ENCODE measurements at regions not wholly inside any gene's neighbourhood (a gene's known extent, or its start where the extent isn't known, plus 50 kb on each side); places are given as distances from the start of the nearest gene placed in this dataset.

DNA sequence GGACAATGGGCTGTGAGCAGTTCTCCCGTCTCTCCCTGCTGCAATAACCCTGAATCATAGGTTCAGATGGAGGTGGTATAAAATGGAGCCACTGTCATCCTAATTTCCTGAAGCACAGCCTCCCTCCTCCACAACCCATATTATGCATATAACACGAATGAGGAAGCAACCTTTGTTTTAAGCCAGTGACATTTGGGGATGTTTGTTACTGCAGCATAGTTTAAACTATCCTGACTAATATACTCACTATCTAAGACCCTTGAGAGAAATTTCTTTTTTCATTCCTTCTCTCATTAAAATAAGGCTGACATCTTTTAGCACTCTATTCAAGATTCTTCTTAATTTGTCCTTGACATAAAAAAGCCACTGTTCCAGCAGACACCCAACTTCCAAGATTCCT lies 413.4 kb downstream of the SOX9 start:
- no peak for DNase-seq

DNA sequence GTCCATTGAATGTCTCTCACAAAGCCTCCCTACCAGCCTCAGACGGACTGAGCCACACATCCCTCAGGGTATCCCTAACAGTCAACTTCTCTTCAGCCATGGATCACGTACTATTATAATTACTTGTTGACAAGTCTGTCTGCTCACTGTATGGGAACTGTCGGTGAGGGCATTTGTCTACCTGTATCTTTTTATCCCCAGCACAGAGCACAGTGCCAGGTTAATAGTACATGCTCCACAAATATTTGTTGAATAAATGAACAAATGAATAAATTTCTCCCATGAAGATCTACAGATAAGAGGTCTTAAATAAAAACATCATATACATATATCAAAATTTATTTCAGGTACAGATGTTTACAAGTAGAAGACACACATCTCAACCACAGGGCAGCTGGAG lies 414.0 kb downstream of the SOX9 start:
- DNase-seq = no peak

DNA sequence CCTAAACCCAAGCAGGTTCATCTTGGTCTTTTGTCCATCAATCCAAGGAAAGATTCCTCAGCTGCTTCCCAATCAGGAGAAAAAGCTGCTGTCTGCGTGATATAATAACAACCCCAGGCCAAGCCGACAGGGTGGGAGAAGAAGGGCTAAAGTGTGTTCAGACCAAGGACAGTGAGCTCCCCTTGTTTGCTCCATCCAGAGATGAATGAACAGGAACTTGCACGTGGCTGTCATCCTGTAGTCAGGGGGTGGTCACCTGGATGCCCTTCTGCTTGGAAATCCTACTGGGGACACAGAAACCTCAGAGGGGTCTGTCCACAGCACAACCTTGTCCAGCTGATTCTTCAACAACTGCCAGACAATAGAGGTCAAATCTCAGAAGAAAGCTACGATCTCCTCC lies 414.5 kb downstream of the SOX9 start:
- DNase-seq = no peak

DNA sequence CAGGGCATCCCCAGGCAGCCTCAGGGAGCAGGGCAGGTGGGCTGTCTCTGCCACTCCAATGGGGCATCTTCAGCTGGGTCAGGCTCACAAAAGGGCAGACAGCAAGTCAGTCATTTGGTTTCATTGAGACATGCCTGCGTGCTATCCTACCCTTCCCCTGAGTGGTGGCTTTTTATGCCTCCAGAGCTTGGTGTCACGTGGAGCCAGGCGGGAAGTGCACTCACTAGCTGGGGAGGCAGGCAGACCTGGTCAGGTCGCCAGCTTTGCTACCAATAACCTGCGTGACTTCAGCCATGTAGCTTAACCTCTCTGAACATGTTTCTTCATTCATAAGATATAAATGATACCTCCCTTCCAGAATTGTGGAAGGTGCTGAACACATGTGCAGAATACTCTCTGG lies 415.0 kb downstream of the SOX9 start:
- DNase-seq = no peak

DNA sequence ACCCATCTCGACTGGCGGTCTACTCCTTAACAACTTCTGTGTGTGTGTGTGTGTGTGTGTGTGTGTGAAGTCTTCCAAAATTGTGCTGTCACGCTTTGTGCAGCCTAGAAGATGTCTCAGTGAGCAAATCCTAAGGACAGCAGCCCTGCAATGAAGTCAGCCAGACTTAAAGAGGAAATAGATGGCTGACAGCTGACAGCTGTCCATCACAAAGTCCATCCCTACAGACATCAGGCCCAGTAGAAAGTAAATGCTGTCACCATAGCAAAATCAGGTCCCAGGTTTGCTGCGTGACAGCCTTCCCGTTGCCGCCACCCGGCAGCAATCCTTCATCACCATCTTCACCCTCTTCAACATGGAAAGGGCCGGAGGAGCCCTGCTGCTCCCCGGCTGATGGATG lies 416.0 kb downstream of the SOX9 start:
- DNase-seq = no peak

DNA sequence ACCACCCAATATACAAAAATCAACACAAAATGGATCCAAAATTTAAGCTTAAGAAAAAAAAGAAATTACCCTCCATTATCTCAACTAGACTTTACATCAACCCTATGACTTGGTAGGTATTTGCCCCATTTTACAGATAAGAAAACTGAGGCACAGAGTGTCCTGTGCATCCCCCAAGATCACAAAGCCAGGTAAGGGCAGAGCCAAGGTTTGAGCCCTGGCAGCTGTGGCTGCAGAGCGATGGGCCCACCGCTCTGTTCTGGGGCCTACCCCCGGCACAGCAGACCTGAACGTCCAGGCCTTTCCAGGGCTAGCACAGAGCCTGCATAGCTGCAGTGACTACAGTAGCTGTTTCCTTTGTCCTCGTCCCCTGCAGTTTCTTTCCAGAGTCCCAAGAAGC lies 417.6 kb downstream of the SOX9 start:
- DNase-seq = no peak

DNA sequence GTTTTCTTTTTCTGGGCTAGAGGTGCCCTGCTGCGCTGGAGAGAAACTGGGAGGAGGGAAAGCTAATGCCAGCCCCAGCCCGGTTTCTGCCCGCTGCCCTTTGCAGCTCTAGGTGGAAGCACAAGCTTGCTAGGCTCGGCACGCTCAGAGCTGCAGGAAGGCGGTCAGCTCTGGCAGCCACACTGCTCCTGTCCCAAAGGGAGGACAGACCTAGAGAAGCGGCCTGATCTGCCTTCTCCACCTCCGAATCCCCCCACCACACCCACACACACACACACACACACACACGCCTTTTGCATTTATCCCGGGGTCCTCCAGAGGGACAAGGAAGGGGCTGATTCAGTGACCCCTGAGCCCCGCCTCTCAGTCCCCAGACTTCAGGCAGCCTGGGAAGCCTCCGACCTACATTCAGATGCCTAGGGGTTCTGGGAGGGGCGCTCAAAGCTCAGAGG lies 418.1 kb downstream of the SOX9 start:
- DNase-seq = no peak

DNA sequence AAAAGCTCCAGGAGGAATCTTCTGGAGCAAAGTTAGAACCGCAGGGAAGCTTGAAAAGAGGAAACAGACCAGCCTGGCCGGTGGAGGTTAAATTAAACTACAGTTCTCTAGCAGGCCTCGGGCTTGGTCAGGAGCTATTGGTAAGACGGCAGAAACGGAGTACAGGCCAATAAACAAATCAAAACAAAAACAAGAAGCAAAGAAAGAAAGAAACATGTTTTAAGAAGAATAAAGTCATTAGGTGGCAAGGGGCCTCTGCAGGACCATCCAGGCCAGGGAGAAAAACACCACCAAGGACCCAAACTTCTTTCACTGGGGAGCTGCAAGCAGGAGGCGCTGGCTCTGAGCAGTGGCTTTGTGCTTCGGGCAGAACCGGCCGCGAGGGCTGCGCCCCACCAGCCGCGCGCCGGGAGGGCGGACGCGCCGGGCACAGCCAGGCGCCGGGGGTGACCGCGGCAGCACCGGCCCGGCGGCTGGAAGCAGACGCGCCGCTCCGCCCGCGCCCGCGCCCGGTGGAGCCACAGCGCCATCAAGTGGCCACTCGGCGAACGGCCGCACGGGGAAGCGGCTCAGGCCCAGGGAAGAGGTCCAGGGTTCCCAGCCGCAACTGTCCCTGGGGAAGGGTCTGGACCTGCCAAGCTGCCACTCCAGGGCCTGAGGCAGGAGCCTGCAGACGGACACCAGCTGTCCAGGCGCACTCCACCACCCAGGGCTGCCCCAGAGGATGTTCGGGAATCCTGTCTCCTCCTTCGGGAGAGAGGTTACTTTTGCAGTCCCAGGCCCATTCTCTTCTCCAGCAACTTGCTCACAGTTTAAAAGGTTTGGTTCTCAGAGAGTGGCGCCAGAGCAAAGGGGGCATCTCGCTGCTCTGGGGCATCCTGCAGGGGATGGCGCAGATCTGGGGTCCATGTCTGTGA lies 419.4 kb downstream of the SOX9 start:
- DNase-seq = peak; percentile 52

DNA sequence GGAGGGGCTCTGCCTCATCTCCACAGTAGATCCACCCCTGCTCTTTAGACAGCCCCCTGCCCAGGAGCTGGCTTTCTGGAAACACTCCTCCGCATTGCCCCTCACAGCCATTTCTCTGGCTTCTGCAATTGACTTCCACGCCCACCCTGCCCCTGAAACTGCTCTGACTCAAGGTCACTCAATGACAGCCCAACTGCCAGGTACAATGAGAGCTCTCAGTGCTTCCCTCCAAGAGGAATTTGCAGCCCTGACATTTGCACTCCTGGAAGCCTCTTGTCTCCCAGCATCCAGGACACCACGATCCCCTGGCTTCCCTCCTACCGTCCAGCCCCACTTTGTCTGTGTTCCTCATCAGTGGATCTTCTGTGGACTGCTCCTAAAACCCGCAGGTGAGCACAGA lies 421.5 kb downstream of the SOX9 start:
- no peak for DNase-seq

DNA sequence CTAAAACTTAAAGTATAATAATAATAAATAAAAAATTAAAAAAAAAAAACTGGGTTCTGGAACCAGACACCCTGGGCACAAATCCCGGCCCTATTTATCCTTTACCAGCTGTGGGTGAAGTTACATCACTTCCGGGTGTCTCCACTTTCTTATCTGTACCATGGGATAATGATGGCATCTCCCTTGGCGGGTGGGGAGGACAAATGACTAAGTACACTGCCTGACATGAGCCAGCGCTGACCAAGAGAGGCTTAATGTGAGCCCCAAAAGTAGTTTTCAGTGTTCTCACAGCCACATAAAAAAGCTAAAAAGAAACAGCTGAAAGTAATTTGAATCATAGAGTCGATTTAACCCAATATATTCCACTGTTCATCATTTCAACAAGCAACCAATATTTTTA lies 424.9 kb downstream of the SOX9 start:
- no peak for DNase-seq

DNA sequence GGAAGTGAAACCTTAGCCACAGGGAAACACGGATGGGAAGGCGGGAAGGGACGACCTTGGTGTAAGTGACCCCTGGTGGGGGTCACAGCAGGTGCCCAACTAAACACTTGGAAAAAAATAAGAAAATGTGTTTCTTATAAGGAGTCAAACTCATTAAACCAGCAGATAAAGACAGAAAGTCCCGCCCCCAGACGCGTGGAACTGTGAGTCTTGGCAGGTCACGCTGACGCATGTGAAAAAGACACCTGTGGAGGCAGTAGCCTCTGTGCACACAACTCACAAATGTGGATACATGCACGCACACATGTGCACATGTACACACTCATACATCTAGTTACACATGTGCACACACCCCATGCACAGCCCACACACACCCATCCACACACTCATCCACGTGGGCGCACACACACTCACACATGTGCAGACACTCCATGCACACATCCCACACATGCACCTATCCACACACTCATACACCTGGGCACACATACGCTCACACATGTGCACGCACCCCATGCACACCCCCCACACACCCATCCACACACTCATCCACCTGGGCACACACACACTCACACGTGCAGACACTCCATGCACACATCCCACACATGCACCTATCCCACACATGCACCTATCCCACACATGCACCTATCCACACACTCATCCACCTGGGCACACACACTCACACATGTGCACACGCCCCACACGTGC lies 432.4 kb downstream of the SOX9 start:
- DNase-seq = no peak

DNA sequence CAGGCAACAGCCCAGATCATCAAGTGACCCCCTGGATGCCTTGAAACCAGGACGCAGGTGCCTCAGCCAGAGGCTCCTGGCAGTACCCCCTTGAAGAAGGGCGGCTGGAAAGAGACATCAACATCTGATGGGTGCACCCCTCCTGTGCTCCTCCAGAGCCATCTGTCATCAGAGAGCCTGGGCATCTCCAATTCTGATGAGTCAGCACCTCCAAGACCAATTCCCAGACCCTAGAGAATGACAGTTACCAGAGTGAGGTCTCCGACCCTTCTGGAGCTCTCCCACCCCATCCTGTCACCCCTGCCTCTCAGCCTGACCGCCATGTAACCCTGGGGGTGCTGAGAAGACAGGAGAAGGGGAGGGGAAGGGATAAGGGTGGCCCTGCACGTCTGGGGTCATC lies 433.7 kb downstream of the SOX9 start:
- DNase-seq = no peak

DNA sequence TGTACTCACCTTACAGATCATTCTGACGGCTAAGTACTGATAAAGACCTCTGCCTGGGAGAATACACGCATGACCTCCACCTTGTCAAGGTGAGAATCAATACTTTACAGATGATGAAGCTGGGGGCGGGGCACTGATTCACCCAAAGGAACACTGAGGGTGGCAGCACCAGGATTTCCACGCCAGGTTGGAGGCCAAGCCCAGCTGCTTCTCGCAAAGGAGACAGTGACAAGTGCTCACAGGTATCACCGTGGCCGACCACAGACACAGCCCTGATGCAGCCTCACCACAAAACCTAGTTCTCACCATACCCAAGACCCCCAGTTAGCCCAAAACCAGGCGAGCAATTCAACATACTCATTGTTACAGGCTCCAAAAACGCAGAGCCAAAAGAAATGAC lies 434.2 kb downstream of the SOX9 start:
- no peak for DNase-seq

DNA sequence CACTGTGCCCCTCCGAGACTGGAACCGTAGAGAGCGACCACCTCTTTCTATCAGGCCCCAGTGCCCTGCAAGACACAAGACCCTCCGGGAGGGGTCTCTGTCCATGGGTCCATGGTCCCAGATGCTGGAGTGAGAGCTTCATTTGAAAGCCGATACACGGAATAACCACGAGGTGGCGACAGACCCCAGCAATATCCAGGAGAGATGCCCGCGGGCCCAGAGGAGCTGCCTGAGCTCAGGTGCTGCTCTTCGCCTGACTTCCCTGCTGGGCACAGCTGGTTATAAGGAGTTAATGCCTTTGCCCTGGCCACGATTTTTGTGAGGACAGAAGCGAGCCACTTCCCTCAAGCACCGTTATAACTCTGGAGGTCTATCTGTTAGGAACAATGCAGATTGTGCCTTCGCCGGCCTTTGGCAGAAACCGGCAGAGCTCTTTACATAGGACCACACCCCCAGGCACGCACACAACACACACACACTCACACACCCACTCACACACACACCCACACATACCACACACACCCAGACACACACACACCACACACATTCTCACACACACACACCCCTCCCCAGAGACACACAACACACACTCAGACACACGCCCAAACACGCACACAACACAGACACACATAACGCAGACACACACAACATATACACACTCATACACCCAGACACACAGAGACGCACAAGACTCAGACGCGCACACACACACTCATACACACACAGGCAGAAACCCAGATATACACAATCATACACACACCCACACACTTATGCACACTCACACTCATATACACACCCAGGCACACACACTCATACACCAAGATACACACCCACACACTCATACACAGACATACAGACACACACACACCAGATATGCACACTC lies 436.4 kb downstream of the SOX9 start:
- DNase-seq = no peak

DNA sequence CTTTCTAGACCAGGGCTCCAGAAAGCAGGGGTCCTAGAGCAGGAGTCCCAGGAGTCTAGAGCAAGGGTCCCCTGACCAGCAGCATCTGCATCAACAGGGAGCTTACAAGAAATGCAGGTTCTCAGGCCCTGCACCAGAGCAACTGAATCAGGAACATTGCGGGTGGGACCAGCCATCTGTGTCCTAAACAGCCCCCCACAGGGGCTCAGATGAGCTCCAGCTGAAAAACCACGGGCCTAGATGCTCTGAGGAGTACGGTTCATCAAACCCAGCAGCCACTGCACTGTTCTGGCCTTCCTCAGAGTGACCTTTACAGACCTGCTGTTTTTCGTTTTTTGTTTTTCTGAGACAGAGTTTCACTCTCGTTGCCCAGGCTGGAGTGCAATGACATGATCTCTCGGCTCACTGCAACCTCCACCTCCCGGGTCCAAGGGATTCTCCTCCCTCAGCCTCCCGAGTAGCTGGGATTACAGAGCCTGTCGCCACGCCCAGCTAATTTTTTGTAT lies 438.2 kb downstream of the SOX9 start:
- DNase-seq = no peak

DNA sequence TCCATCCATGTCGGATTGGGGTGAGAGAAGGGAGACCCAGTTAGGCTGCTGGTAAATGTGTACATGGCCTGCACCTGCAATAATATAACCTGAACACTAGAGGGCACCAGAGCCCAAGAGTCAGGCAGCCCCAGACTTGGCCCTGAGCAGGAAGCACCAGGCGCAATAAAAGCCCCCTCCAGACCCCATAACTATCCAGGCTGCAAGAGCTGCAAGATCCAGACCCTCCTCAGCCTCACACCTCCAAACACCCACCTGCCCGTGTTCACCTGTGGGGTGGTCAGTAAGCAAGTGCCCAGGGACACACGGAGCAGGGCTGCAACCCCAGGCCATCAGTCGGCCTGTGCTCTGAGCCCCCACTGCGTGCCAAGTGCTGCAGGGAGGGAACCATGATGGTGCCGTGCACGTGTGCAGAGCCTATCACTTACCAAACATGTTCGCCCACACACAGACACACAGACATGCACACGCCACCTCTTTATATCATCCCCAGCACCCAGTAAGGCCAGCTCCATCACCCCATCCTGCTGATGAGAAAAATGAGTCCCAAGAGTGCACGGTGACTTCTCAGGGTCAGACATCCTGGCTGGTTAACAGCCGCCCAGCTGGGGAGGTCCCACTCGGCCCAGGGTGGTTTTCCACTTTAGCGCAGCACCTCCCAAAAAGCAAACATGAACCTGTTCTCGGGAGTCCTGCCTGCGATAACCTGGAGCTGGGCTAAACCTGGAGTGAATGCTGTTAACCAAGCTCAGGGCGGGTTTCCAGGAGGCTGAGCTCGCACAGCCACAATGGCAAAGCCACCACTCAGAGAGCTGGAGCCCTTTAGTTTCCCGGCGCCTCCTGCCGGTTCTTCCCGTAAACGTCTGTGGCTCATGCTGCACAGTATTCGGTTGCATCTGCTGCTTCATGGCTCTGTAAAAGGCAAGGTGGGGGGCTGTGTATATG lies 439.8 kb downstream of the SOX9 start:
- DNase-seq = no peak

DNA sequence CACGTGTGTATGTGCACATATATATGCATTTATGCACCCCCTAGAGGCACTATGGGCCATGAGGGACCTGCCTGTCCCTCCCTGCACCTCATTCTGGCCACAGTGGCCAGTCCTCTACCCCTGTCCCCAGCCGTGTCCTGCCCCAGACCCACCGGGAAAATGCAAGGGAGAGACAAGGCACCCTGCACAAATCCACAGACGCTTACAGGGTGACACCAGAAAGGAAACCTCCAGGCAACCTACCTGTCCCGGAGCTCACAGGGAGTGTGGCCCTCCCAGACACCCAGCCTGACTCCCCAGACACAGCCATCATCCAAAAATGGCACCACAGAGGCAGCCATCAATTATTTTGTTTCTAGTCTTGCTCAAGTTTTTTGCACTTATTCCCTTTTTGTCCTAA lies 440.4 kb downstream of the SOX9 start:
- no peak for DNase-seq

DNA sequence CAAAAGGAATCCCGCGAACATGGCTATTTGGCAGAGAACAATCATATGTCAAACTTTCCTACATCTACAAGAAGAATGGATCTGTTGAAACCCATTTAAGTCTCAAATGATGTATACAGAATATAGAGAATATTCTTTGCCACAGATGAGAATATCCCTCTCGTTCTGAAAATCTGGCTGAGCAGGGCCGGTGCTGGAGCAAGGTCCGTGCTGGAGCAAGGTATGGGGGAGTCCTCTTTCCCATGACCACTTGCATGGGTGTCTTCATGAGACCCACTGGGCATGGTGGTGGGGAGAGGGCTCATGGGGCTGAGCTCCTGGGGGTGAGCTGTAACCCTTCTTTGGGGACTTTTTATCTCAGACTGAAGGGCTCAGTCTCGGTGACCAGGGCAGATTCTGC lies 440.9 kb downstream of the SOX9 start:
- DNase-seq = no peak

DNA sequence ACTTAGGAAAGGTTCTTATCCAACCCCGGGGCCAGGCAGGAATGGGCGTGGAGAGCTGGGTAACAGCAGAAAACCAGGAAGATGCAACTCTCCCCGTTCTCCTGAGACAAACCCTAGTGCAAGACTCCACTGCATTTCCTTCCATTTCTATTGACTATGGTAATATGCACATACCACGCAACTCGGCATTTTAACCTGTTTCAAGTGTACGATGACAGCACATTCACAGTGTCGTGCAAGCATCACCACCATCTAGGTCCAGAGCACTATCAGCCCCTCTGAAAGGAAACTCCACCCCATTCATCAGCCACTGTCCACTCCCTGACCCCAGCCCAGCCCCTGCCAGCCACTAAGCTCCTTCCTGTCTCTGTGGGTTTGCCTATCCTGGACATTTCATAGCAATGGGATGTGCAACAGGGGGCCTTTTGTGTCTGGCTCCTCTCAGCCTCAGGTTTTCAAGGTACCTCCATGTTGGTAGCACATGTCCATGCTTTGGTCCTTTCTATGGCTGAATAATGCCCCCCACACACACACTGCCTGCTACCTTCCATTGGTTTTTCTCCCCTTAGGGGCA lies 441.9 kb downstream of the SOX9 start:
- DNase-seq = no peak

DNA sequence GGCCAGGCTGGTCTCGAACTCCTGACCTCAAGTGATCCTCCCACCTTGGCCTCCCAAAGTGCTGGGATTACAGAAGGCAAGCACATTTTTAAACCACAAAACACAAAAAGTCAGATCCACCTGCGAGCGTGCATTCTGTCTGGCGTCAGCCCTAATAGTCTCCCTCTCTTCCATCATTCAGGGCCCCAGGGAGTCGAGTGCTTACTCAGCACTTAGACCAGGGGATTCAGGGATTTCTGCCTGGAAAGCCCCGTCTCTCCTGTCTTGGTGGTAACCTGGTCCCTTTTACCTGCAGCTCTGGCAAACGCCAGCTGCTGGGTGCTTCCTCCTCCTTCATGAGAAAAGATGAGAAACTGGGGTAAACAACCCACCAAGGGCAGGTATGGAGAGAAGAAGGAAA lies 443.1 kb downstream of the SOX9 start:
- DNase-seq = no peak

DNA sequence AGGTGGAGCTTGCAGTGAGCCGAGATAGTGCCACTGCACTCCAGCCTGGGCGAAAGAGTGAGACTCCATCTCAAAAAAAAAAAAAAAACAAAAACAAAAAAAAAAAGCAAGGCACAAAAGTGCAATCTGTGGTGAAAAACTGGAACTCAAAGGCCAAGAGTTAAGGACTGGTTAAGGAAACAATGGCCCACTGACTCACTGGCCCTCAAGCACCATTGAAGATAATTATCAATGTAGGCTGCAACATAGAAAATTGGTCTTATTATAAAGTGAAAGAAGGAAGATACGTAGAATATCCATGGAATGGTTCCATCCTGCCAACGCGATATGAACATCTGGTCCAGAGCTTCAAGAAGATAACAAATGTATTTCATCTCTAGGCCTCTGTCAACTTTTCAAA lies 444.2 kb downstream of the SOX9 start:
- no peak for DNase-seq

DNA sequence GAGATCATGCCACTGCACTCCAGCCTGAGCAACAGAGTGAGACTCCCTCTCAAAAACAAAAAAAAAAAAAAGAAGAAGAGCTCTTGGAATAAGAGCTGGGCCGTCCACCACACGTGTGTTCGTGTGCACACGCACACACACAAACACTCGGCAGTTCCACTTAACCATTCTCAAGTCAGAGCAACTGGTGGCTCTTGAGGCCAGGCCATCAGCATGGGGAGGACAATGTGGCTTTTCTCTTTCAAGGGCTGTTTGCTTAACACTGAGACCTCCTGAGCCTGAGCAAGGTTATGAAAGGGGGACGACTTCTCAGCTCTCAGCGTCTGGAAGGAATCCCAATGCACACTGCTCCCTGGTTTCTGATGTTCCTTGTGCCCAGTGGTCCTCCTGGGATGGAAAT lies 444.9 kb downstream of the SOX9 start:
- DNase-seq = no peak
